ENCODE measurements at regions not wholly inside any gene's neighbourhood (a gene's known extent, or its start where the extent isn't known, plus 50 kb on each side); places are given as distances from the start of the nearest gene placed in this dataset.
"Not testable (repeated sequence)": the region's sequence is repeated elsewhere in the genome, so short reads cannot be mapped to it uniquely, and the experiment has no call there.

GRCh38 chr9:39799252-39799651 lies 443.8 kb downstream of the SPATA31A1 start:
- H3K9ac ChIP-seq (ENCODE audit: insufficient read depth, low read length); DNase-seq (ENCODE audit: low read depth in 2 of 2); H3K36me3 ChIP-seq (ENCODE audit: control insufficient read depth, insufficient read depth, low read length); H3K27ac ChIP-seq (ENCODE audit: insufficient read depth, low read length); H3K27me3 ChIP-seq (ENCODE audit: control insufficient read depth, insufficient read depth, low read length); H3K9me3 ChIP-seq (ENCODE audit: control insufficient read depth, insufficient read depth, low read depth, low read length); H3K4me3 ChIP-seq (replicated peaks in 1 of 4; ENCODE audit: control extremely low read depth in 1 of 4, insufficient read depth in 1 of 4, low read depth in 3 of 4, low read length in 4 of 4); H3K4me2 ChIP-seq (ENCODE audit: extremely low read depth, insufficient read depth, low read length); H2AFZ ChIP-seq (ENCODE audit: low read length); H4K20me1 ChIP-seq (ENCODE audit: control insufficient read depth, extremely low read depth, insufficient read depth, low read length); H3K4me1 ChIP-seq (ENCODE audit: control insufficient read depth, extremely low read depth, insufficient read depth, low read length); H3K79me2 ChIP-seq (ENCODE audit: control insufficient read depth, insufficient read depth, low read length): not testable (repeated sequence)

DNA sequence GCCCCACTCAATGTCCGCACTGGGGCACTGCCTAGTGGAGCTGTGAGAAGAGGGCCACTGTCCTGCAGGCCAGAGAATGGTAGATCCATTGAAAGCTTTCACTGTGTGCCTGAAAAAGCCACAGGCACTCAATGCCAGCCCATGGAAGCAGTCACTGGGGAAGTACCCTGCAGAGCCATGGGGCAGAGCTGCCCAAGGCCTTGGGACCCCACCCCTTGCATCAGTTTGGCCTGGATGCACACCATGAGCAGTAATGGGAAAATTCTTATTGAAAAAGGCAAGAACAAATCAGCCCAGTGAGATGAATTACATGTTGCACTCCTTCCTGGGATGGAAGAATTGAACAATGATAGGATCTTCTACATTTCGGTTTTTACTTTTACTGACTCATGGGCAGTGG lies 447.1 kb downstream of the SPATA31A1 start:
- H2AFZ ChIP-seq (ENCODE audit: low read length); H3K4me1 ChIP-seq (ENCODE audit: control insufficient read depth, extremely low read depth, insufficient read depth, low read length); DNase-seq (ENCODE audit: low read depth in 2 of 2); H3K79me2 ChIP-seq (ENCODE audit: control insufficient read depth, insufficient read depth, low read length); H3K9ac ChIP-seq (ENCODE audit: insufficient read depth, low read length); H3K36me3 ChIP-seq (ENCODE audit: control insufficient read depth, insufficient read depth, low read length); H3K4me2 ChIP-seq (ENCODE audit: extremely low read depth, insufficient read depth, low read length); H3K9me3 ChIP-seq (ENCODE audit: control insufficient read depth, insufficient read depth, low read depth, low read length); H3K27me3 ChIP-seq (ENCODE audit: control insufficient read depth, insufficient read depth, low read length); H3K4me3 ChIP-seq (replicated peaks in 1 of 4; ENCODE audit: control extremely low read depth in 1 of 4, insufficient read depth in 1 of 4, low read depth in 3 of 4, low read length in 4 of 4); H3K27ac ChIP-seq (ENCODE audit: insufficient read depth, low read length); H4K20me1 ChIP-seq (ENCODE audit: control insufficient read depth, extremely low read depth, insufficient read depth, low read length): not testable (repeated sequence)

DNA sequence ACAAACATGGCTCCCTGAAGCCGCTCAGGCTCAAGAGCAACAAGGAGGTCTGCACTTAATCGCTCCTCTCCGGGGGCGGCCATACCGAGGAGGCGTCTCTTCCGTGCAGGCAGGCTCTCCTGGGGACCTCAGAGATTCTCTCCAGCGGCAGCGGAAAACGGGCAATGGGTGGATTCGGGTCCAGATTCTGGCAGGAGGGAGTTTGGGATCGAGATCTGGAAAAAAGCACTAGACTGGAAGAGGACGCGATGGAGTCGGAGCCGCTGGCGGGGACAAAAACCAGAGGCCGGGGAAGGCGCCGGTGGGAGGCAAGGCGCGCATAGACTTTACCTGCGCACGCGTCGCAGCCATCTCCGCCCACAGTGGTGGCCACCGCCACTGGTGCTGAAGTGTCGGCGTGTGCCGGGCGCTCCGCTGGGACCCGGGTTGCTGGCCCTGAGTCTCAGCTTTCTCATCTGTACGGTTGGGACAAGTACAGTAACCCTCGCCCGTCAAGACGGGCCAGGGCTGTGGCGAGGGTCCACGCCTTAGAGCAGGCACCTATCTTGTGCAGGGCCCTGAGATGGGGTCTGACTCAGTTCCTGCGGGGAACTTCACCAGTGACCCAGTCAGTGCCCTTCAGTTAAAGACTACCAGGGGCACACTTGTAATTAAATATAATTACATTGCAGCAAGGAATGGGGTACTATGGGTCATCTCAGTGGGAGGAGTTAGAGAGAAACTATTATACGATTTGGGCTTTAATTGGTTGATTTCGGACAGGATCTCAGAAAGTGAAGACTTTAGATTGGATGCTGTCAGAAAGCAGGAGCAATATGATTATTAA lies 454.1 kb downstream of the SPATA31A1 start:
- Histone ChIP-seq H3K27ac (ENCODE audit: insufficient read depth, low read length) (peak overlapping the region; percentile 63), H3K4me3 (replicated peaks in 1 of 4; ENCODE audit: control extremely low read depth in 1 of 4, insufficient read depth in 1 of 4, low read depth in 3 of 4, low read length in 4 of 4) (peak overlapping the region; percentile 44 to 72 (median 66)), H3K4me2 (ENCODE audit: extremely low read depth, insufficient read depth, low read length) (peak overlapping the region; percentile 75), H3K9ac (ENCODE audit: insufficient read depth, low read length) (peak overlapping the region; percentile 40), H2AFZ (ENCODE audit: low read length) (peak overlapping the region; percentile 91)
- not testable (repeated sequence) for H3K4me1 ChIP-seq (ENCODE audit: control insufficient read depth, extremely low read depth, insufficient read depth, low read length); H4K20me1 ChIP-seq (ENCODE audit: control insufficient read depth, extremely low read depth, insufficient read depth, low read length); H3K9me3 ChIP-seq (ENCODE audit: control insufficient read depth, insufficient read depth, low read depth, low read length); H3K36me3 ChIP-seq (ENCODE audit: control insufficient read depth, insufficient read depth, low read length); H3K27me3 ChIP-seq (ENCODE audit: control insufficient read depth, insufficient read depth, low read length); H3K79me2 ChIP-seq (ENCODE audit: control insufficient read depth, insufficient read depth, low read length)
- DNase-seq (ENCODE audit: low read depth in 2 of 2): peak; percentile 14 to 53

DNA sequence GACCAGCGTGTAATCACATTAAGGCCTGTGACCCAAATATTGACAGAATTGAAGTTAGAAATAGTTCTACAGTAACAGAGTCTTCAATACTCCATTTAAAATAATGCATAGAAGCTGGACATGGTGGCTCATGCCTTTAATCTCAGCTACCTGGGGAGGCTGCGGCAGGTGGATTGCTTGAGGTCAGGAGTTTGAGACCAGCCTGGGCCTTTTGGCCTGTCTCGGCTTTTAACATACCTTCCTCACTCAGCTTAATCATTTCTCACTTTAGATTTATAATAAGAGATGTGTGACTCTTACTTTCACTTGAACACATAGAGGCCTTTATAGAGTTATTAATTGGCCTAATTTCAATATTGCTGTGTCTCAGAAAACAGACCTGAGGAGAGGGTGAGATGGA lies 454.9 kb downstream of the SPATA31A1 start:
- not testable (repeated sequence) for H2AFZ ChIP-seq (ENCODE audit: low read length); H3K79me2 ChIP-seq (ENCODE audit: control insufficient read depth, insufficient read depth, low read length); H3K9me3 ChIP-seq (ENCODE audit: control insufficient read depth, insufficient read depth, low read depth, low read length); H3K4me3 ChIP-seq (replicated peaks in 1 of 4; ENCODE audit: control extremely low read depth in 1 of 4, insufficient read depth in 1 of 4, low read depth in 3 of 4, low read length in 4 of 4); H3K4me2 ChIP-seq (ENCODE audit: extremely low read depth, insufficient read depth, low read length); DNase-seq (ENCODE audit: low read depth in 2 of 2); H4K20me1 ChIP-seq (ENCODE audit: control insufficient read depth, extremely low read depth, insufficient read depth, low read length); H3K36me3 ChIP-seq (ENCODE audit: control insufficient read depth, insufficient read depth, low read length); H3K27ac ChIP-seq (ENCODE audit: insufficient read depth, low read length); H3K27me3 ChIP-seq (ENCODE audit: control insufficient read depth, insufficient read depth, low read length); H3K9ac ChIP-seq (ENCODE audit: insufficient read depth, low read length); H3K4me1 ChIP-seq (ENCODE audit: control insufficient read depth, extremely low read depth, insufficient read depth, low read length)

DNA sequence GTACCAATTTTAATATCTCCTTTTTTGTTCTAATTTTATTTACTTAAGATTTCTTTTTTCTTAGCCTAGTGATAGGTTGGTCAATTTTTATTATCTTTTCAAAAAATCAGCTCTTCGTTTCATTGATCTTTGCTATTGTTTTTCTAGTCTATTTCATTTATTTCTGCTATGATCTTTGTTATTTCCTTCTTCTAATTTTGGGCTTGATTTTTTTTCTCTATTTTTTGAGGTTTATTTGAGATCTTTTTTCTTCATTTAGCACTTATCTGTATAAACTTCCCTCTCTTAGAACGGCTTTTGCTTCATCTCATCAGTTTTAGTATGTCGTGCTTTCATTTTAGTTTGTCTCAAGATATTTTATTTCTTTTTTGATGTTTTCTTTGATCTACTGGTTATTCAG lies 456.1 kb downstream of the SPATA31A1 start:
- not testable (repeated sequence) for DNase-seq (ENCODE audit: low read depth in 2 of 2); H3K79me2 ChIP-seq (ENCODE audit: control insufficient read depth, insufficient read depth, low read length); H3K9ac ChIP-seq (ENCODE audit: insufficient read depth, low read length); H3K27me3 ChIP-seq (ENCODE audit: control insufficient read depth, insufficient read depth, low read length); H3K36me3 ChIP-seq (ENCODE audit: control insufficient read depth, insufficient read depth, low read length); H2AFZ ChIP-seq (ENCODE audit: low read length); H3K4me3 ChIP-seq (replicated peaks in 1 of 4; ENCODE audit: control extremely low read depth in 1 of 4, insufficient read depth in 1 of 4, low read depth in 3 of 4, low read length in 4 of 4); H3K9me3 ChIP-seq (ENCODE audit: control insufficient read depth, insufficient read depth, low read depth, low read length); H3K4me2 ChIP-seq (ENCODE audit: extremely low read depth, insufficient read depth, low read length); H3K4me1 ChIP-seq (ENCODE audit: control insufficient read depth, extremely low read depth, insufficient read depth, low read length); H4K20me1 ChIP-seq (ENCODE audit: control insufficient read depth, extremely low read depth, insufficient read depth, low read length); H3K27ac ChIP-seq (ENCODE audit: insufficient read depth, low read length)

DNA sequence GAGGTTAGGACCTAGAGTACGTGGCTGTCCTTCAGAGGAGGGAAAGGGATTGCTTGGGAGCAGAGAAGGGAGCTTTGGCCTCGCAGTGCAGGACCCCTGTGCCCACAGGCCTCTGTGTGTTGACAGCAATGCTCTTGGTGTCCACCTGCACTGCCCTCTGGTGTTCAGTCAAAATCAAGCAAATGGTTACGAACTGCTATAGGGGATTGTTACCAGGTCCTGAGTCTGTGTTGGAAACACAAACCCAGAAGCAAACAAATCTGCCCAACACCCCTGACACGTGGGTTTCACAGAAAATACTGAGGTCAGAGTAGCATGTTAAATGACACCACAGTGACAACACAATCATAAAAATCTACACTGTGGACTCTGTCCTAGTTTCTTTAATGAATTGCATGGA lies 473.0 kb downstream of the SPATA31A1 start:
- H3K4me3 ChIP-seq (replicated peaks in 1 of 4; ENCODE audit: control extremely low read depth in 1 of 4, insufficient read depth in 1 of 4, low read depth in 3 of 4, low read length in 4 of 4); H2AFZ ChIP-seq (ENCODE audit: low read length); H3K27ac ChIP-seq (ENCODE audit: insufficient read depth, low read length); H3K36me3 ChIP-seq (ENCODE audit: control insufficient read depth, insufficient read depth, low read length); H3K27me3 ChIP-seq (ENCODE audit: control insufficient read depth, insufficient read depth, low read length); H4K20me1 ChIP-seq (ENCODE audit: control insufficient read depth, extremely low read depth, insufficient read depth, low read length); DNase-seq (ENCODE audit: low read depth in 2 of 2); H3K4me1 ChIP-seq (ENCODE audit: control insufficient read depth, extremely low read depth, insufficient read depth, low read length); H3K9ac ChIP-seq (ENCODE audit: insufficient read depth, low read length); H3K4me2 ChIP-seq (ENCODE audit: extremely low read depth, insufficient read depth, low read length); H3K9me3 ChIP-seq (ENCODE audit: control insufficient read depth, insufficient read depth, low read depth, low read length); H3K79me2 ChIP-seq (ENCODE audit: control insufficient read depth, insufficient read depth, low read length): not testable (repeated sequence)

Measured in fibroblast of lung (primary cell).